ENCODE measurements at regions not wholly inside any gene's neighbourhood (a gene's known extent, or its start where the extent isn't known, plus 50 kb on each side); places are given as distances from the start of the nearest gene placed in this dataset.

DNA sequence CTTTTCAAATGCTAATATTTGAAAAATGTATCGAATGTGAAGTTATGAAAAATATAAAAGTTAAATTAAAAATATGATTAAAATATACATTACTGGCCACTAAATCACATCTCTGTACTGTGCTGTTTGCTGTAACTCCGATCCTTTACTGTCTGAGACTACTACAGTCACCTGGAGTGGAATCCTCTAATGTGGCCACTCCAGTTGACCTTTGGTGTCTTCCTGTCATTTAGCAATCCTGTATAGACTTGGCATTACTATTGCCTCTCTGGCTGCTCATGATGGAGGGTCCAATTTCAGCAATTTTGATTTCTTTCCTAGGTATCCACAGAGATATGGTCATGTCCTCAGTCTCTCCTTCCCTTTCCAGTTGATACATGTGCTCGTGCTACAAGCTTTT is 560.0 kb downstream of the CCDC85A start:
- intact Hi-C loops (cut with micrococcal nuclease), result no loop called here
- no peaks in the 10 kb centered on the region for H3K9me3 Mint-ChIP-seq
- H3K27ac Mint-ChIP-seq, result no peak overlapping the region
- no peak for DNase-seq (ENCODE audit: low spot score)
- H3K4me3 Mint-ChIP-seq, result no peak overlapping the region
- H3K27me3 Mint-ChIP-seq (ENCODE audit: insufficient read depth), result no peaks in the 10 kb centered on the region
- H3K36me3 Mint-ChIP-seq (ENCODE audit: low read depth), result no peaks in the 10 kb centered on the region
- H3K4me1 Mint-ChIP-seq (ENCODE audit: low read depth), result no peaks in the 10 kb centered on the region

DNA sequence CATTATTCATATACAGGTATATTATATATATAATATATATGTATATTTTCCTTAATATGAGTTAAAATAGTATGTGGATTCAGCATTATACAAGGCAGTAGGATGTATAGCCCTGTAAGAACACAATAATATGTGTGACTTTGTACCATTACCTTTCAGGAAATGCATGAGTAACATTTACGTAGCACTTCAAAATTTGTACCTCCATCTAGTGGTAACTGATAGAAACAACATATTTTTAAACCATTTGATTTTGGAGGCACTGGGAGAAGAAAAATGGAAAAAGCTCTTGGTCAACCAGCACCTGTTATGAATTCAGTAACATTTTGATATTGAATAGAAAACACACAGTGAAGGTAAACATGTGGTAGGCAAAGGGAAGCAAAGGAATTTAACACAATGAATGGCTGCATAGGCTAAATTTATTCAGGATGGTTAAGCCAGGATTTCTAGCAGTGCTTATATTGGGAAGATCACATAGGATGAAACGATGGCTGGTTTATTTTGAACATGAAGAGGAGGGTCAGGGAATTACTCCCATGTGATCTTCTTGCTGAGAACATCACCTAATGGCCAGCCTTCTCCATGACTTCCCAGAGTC is 565.5 kb downstream of the CCDC85A start:
- H3K27ac Mint-ChIP-seq, result no peak overlapping the region
- H3K9me3 Mint-ChIP-seq, result no peaks in the 10 kb centered on the region
- no peaks in the 10 kb centered on the region for H3K27me3 Mint-ChIP-seq (ENCODE audit: insufficient read depth)
- no peak for DNase-seq (ENCODE audit: low spot score)
- H3K4me3 Mint-ChIP-seq, result no peak overlapping the region
- no peaks in the 10 kb centered on the region for H3K4me1 Mint-ChIP-seq (ENCODE audit: low read depth)
- H3K36me3 Mint-ChIP-seq (ENCODE audit: low read depth), result no peaks in the 10 kb centered on the region
- intact Hi-C loops (cut with micrococcal nuclease), result loop anchor here (5.0 kb wide), 1 partner anchor 567 kb away; the partner anchor contains the start of gene CCDC85A

DNA sequence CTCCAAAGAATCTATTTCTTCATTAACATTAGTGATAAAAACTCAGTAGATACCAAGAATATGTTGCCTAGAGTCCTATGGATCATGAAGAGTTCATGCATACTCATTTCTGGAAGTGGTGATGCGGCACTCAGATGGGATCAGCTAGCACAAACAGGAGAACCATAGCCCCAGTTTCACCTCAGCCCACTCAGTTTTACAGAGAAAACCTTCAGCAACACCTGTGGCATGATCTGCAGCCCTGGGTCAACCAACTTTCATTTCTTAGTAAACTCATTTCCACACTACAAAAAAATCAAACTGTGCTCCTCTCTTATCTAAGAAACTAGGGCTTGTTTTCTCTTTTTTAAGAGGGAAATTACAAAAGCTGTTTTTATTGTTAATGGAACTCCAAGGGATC is 569.4 kb downstream of the CCDC85A start:
- H3K27ac Mint-ChIP-seq, result no peak overlapping the region
- intact Hi-C loops (cut with micrococcal nuclease), result no loop called here
- no peak overlapping the region for H3K4me3 Mint-ChIP-seq
- H3K27me3 Mint-ChIP-seq (ENCODE audit: insufficient read depth), result no peaks in the 10 kb centered on the region
- no peaks in the 10 kb centered on the region for H3K36me3 Mint-ChIP-seq (ENCODE audit: low read depth)
- no peaks in the 10 kb centered on the region for H3K9me3 Mint-ChIP-seq
- DNase-seq (ENCODE audit: low spot score), result no peak
- H3K4me1 Mint-ChIP-seq (ENCODE audit: low read depth), result no peaks in the 10 kb centered on the region

DNA sequence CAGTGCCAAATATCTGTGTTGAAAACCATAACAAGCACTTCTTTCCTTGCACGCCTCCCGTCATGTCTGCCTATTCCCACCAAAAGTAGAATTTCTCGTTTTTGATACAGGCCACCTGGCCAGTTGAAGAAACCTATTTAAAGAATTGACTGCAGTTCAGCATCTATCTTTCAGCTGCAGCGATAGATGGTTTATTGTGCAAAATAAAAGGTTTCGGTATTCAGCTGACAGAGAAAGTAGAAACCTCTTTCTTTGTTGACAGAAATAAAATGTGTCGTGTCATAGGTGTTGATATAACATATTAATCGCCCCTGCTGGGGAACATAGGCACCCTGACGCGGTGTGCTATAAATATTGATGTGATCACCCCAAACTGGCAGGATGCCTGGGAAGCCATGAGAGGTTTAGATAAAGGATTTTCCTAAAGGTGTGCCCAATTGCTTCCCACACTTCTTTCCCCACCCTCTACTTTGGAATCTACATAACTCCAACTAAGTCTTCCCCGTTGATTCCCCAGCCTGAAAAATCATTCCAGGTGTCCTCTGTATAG is 570.4 kb downstream of the CCDC85A start:
- H3K27me3 Mint-ChIP-seq (ENCODE audit: insufficient read depth), result no peaks in the 10 kb centered on the region
- H3K36me3 Mint-ChIP-seq (ENCODE audit: low read depth), result no peaks in the 10 kb centered on the region
- H3K4me3 Mint-ChIP-seq, result no peak overlapping the region
- no peaks in the 10 kb centered on the region for H3K4me1 Mint-ChIP-seq (ENCODE audit: low read depth)
- DNase-seq (ENCODE audit: low spot score), result no peak
- H3K9me3 Mint-ChIP-seq, result peaks cover 4% of the 10 kb centered on the region
- intact Hi-C loops (cut with micrococcal nuclease), result no loop called here
- no peak overlapping the region for H3K27ac Mint-ChIP-seq

DNA sequence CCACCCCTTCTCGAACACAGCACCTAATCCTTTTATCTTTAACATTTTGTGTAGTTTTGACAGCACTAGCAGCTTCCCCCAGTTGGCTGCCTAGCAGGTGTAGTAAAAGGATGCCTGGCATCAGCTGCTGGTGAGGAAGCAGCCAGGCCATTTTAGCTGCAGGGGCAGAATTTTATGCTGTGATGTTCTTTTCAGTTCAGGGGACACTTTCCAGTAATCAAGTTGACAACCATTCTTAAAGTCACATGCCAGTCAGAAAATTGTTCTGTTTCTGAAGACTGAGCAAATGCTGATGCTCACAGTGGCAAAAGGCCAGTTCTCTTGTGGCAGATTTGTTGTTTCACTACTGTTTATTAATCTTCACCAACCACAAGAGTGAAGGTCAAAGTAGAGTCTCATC is 570.8 kb downstream of the CCDC85A start:
- peaks cover 8% of the 10 kb centered on the region for H3K9me3 Mint-ChIP-seq
- no peaks in the 10 kb centered on the region for H3K27me3 Mint-ChIP-seq (ENCODE audit: insufficient read depth)
- no peaks in the 10 kb centered on the region for H3K36me3 Mint-ChIP-seq (ENCODE audit: low read depth)
- no peak overlapping the region for H3K4me3 Mint-ChIP-seq
- intact Hi-C loops (cut with micrococcal nuclease), result no loop called here
- H3K4me1 Mint-ChIP-seq (ENCODE audit: low read depth), result no peaks in the 10 kb centered on the region
- no peak for DNase-seq (ENCODE audit: low spot score)
- H3K27ac Mint-ChIP-seq, result no peak overlapping the region

DNA sequence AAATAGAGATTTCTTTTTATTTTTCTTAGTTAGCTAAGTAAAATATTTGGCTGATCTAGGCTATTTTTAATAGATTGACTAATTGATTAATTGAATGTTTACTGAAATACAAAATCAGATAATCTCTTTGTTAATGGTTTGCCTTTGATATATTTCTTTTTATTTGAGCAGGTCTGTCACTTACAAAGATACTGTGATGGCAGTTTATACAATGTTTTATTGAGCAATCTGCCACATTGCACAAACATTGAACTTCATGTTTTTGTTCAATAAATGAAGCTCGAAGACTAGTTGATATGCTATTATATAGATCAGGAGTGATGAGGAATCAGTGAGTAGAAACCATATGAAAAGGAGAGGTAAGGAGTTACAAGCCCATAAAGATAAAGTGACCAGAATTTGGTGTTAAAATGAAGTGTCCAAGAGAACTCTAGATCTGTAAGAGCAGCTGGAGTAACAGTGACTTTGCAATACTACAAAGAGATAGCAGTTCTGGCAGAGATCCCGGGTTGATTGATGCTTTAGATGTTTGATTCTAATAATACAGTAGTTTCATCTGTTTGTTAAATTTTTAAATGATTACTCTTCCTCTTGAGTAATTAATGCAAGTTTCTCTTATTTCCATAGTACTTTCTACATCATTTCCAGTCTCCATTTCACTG is 574.2 kb downstream of the CCDC85A start:
- Mint-ChIP-seq H3K36me3 (ENCODE audit: low read depth) (no peaks in the 10 kb centered on the region), H3K4me3 (no peak overlapping the region), H3K4me1 (ENCODE audit: low read depth) (no peaks in the 10 kb centered on the region), H3K9me3 (peaks cover 17% of the 10 kb centered on the region), H3K27me3 (ENCODE audit: insufficient read depth) (no peaks in the 10 kb centered on the region), H3K27ac (no peak overlapping the region)
- DNase-seq (ENCODE audit: low spot score), result no peak
- intact Hi-C loops (cut with micrococcal nuclease), result no loop called here

DNA sequence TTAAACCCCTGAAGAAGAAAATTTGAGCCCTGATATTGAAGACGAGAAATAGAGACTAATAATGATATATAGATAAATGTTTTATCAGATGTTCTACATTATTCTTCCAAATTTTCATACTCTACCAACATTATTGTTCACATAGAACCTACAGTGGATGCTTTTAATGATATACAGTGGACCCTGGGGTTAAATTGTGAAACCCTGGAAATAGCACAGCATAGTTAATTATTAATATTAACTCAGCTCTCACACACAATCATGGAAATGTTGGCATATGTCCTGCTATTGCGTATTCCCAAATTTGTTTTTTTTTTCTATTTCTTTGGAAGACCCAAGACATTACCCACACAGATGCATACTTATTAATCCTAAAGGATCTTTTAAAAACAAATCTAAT is 579.9 kb downstream of the CCDC85A start:
- no peak overlapping the region for H3K4me3 Mint-ChIP-seq
- no peaks in the 10 kb centered on the region for H3K4me1 Mint-ChIP-seq (ENCODE audit: low read depth)
- no peak overlapping the region for H3K27ac Mint-ChIP-seq
- H3K9me3 Mint-ChIP-seq, result peaks cover 17% of the 10 kb centered on the region
- H3K27me3 Mint-ChIP-seq (ENCODE audit: insufficient read depth), result no peaks in the 10 kb centered on the region
- DNase-seq (ENCODE audit: low spot score), result no peak
- intact Hi-C loops (cut with micrococcal nuclease), result no loop called here
- no peaks in the 10 kb centered on the region for H3K36me3 Mint-ChIP-seq (ENCODE audit: low read depth)

DNA sequence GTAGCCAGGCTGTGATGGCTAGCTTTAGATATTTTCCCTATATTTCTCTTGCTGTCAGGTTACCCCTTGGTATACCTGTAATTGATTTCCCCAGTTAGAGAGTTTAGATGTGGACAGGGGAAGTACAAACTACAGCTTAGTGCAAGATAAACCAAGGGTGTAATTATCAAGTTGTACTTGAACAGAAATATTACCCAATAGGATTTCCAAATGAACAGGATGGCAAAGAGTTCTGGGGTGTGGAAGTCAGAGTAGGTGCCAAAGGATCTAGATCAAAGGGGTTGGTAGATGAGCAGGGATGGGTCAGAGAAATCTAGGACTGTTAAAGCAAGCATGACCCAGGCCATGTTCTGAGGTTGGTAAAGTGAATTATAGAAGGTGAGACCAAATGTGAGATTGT is 585.2 kb downstream of the CCDC85A start:
- Mint-ChIP-seq H3K36me3 (ENCODE audit: low read depth) (no peaks in the 10 kb centered on the region), H3K9me3 (no peaks in the 10 kb centered on the region), H3K4me1 (ENCODE audit: low read depth) (no peaks in the 10 kb centered on the region), H3K4me3 (no peak overlapping the region), H3K27ac (no peak overlapping the region), H3K27me3 (ENCODE audit: insufficient read depth) (no peaks in the 10 kb centered on the region)
- intact Hi-C loops (cut with micrococcal nuclease), result no loop called here
- no peak for DNase-seq (ENCODE audit: low spot score)

DNA sequence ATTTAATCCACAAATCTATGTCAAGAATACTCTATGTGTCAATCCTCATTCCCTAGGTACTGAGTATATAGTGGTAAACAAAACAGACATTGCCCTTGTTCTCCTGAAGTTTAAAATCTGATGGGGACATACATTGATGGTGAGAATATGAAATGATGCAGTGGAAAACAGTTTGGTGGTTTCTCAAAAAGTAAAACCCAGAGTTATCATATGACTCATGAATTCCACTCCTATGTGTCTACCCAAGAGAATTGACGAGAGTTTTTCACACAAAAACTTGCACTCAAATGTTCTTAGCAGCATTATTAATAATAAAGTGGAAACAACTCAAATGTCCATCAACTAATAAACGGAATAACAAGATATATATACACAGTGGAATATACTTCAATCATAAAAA is 586.7 kb downstream of the CCDC85A start:
- no peaks in the 10 kb centered on the region for H3K27me3 Mint-ChIP-seq (ENCODE audit: insufficient read depth)
- no peak for DNase-seq (ENCODE audit: low spot score)

DNA sequence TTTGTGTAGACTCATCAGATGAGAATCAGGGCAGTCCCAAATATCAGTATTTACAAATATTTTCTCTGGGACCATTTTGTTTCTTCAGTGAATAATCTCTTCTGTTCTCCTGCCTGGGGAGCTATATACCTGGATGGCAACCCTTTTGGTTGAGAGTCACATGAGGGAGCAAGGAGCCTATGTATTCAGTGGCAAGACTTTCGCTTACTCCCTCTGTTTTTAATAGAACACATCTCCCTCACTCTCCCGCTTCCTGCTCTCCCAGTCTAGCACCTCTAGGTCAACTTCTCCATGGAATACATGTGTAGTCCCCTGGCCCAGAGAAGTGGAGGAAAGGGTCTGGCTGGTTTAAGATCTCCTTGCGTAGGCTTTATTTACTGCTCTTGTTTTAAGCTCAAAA is 600.3 kb downstream of the CCDC85A start:
- Mint-ChIP-seq H3K4me1 (ENCODE audit: low read depth) (no peaks in the 10 kb centered on the region), H3K27ac (no peak overlapping the region), H3K4me3 (no peak overlapping the region), H3K27me3 (ENCODE audit: insufficient read depth) (no peaks in the 10 kb centered on the region), H3K36me3 (ENCODE audit: low read depth) (no peaks in the 10 kb centered on the region), H3K9me3 (peaks cover 9% of the 10 kb centered on the region)
- DNase-seq (ENCODE audit: low spot score), result no peak
- intact Hi-C loops (cut with micrococcal nuclease), result no loop called here

More for the DNA sequence above, 586.7 kb downstream of the CCDC85A start:
- H3K27ac Mint-ChIP-seq, result no peak overlapping the region
- H3K4me3 Mint-ChIP-seq, result no peak overlapping the region
- no peaks in the 10 kb centered on the region for H3K4me1 Mint-ChIP-seq (ENCODE audit: low read depth)
- intact Hi-C loops (cut with micrococcal nuclease), result no loop called here
- no peaks in the 10 kb centered on the region for H3K9me3 Mint-ChIP-seq
- H3K36me3 Mint-ChIP-seq (ENCODE audit: low read depth), result no peaks in the 10 kb centered on the region

DNA sequence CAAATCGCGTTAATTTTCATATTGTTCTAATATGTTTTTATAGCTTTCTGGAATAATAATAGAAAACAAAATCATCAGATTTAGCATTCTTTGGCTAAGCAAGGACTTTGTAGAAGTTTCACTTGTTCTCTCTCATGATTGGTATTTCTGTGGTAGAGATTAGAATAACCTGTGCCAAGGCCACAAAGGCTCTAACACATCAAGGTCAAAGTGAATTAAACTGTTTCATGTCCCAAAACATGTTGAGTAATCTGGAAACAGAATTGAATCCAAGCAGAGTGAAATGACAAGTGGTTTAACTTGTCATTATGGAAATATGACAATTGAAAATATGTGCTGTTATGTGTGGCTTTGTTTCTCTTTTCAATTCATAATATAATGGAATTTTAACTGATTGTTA is 617.4 kb downstream of the CCDC85A start:
- intact Hi-C loops (cut with micrococcal nuclease), result no loop called here
- Mint-ChIP-seq H3K27ac (no peak overlapping the region), H3K4me1 (ENCODE audit: low read depth) (no peaks in the 10 kb centered on the region), H3K36me3 (ENCODE audit: low read depth) (no peaks in the 10 kb centered on the region), H3K4me3 (no peak overlapping the region), H3K27me3 (ENCODE audit: insufficient read depth) (no peaks in the 10 kb centered on the region), H3K9me3 (peaks cover 15% of the 10 kb centered on the region)
- no peak for DNase-seq (ENCODE audit: low spot score)

DNA sequence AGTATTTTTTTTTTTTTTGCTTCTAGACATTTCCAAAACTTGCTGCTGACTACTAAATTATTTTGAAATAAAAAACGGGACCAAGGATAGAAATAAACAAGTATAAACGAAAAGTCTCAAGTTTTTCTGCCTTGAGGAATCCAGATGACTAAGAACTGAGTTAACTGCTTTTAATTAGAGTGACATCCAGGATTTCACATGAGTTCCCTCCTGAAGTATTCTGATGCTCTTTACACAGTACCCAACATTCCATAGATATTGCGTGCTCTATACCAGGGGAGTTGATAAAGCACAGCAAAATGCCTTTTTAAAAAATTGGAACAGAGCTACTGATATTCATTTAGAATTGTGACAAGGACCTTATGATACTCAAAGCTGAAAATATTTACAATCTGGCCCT is 618.0 kb downstream of the CCDC85A start:
- Mint-ChIP-seq H3K4me1 (ENCODE audit: low read depth) (no peaks in the 10 kb centered on the region), H3K9me3 (peaks cover 15% of the 10 kb centered on the region)

DNA sequence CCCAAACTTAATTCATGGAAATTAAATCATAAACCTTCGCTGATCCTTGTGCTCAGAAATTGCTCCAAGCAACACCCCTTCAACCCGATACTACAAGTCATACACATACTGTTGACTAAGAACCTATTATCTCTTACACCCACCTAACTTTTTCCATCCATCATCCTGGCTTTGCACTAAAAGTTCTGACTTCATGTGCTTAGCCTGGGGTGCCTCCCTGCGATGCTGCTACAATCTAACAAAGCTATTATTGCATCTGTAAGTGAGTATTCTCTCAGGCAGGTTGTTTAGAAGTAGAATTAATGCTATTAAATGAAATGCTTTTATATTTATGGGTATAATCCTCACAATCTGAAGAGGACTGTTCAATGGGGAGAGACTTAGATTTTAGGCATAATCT is 619.8 kb downstream of the CCDC85A start:
- Mint-ChIP-seq H3K9me3 (peaks cover 15% of the 10 kb centered on the region), H3K36me3 (ENCODE audit: low read depth) (no peaks in the 10 kb centered on the region), H3K4me1 (ENCODE audit: low read depth) (no peaks in the 10 kb centered on the region), H3K4me3 (no peak overlapping the region), H3K27me3 (ENCODE audit: insufficient read depth) (no peaks in the 10 kb centered on the region), H3K27ac (no peak overlapping the region)
- no peak for DNase-seq (ENCODE audit: low spot score)
- intact Hi-C loops (cut with micrococcal nuclease), result no loop called here

More for the DNA sequence above, 618.0 kb downstream of the CCDC85A start:
- no peaks in the 10 kb centered on the region for H3K27me3 Mint-ChIP-seq (ENCODE audit: insufficient read depth)
- H3K4me3 Mint-ChIP-seq, result no peak overlapping the region
- intact Hi-C loops (cut with micrococcal nuclease), result no loop called here
- H3K27ac Mint-ChIP-seq, result no peak overlapping the region
- no peak for DNase-seq (ENCODE audit: low spot score)
- H3K36me3 Mint-ChIP-seq (ENCODE audit: low read depth), result no peaks in the 10 kb centered on the region

All from activated T-helper 1 cell treated with anti-CD3 and anti-CD28 coated beads, Interleukin-12 subunit alpha, Interleukin-12 subunit beta, Interleukin-2, Interleukin-4 antibody, amounts not matched to agents 30 ng/mL and 10 ng/mL and 1 ng/mL, durations not matched to agents 14 hours and 24 hours and 36 hours (primary cell).